Mesendoderm (in vitro differentiated cells): ENCODE measurements at regions not wholly inside any gene's neighbourhood (a gene's known extent, or its start where the extent isn't known, plus 50 kb on each side); places are given as distances from the start of the nearest gene placed in this dataset.
"Not testable (repeated sequence)": the region's sequence is repeated elsewhere in the genome, so short reads cannot be mapped to it uniquely, and the experiment has no call there.

Experiments used
- DNase-seq: peaks from one replicate; pipeline ENCODE4 v3.0.0; 2013
- H2AK5ac ChIP-seq: 2 replicates; pipeline ENCODE4 v1.6.1; 2013; ENCODE audit warnings: low read length, inconsistent platforms
- H2BK120ac ChIP-seq: 2 replicates; pipeline ENCODE4 v1.6.1; 2013; ENCODE audit warnings: low read depth, mild to moderate bottlenecking, low read length, moderate library complexity, mixed read lengths
- H2BK15ac ChIP-seq: replicated peaks from 2 replicates; pipeline ENCODE4 v1.6.1; 2013; ENCODE audit warnings: low read depth, mild to moderate bottlenecking, moderate library complexity
- H2BK5ac ChIP-seq: 2 replicates; pipeline ENCODE4 v1.6.1; 2013; ENCODE audit warnings: low read length, inconsistent platforms
- H3K18ac ChIP-seq: 2 replicates; pipeline ENCODE4 v1.6.1; 2013; ENCODE audit warnings: mild to moderate bottlenecking, low read length, mixed read lengths
- H3K23ac ChIP-seq: one replicate; pipeline ENCODE4 v1.6.1; 2013; ENCODE audit warnings: low read length
- H3K27ac ChIP-seq: 2 replicates; pipeline ENCODE4 v1.5.1; 2013; ENCODE audit warnings: low read depth, mild to moderate bottlenecking, inconsistent platforms, low read length, moderate library complexity
- H3K27me3 ChIP-seq: 2 replicates; pipeline ENCODE4 v1.6.1; 2013; ENCODE audit warnings: low read length, control low read depth, mild to moderate bottlenecking, inconsistent platforms; ENCODE audit not compliant: insufficient read depth, poor library complexity
- H3K36me3 ChIP-seq: 2 replicates; pipeline ENCODE4 v1.6.1; 2013; ENCODE audit warnings: low read length, inconsistent platforms; ENCODE audit not compliant: control insufficient read depth, insufficient read depth
- H3K4ac ChIP-seq: one replicate; pipeline ENCODE4 v1.6.1; 2013; ENCODE audit warnings: low read depth, mild to moderate bottlenecking, low read length, moderate library complexity
- H3K4me1 ChIP-seq: 2 replicates; pipeline ENCODE4 v1.6.1; 2013; ENCODE audit warnings: low read depth, low read length, inconsistent platforms; ENCODE audit not compliant: control insufficient read depth
- H3K4me2 ChIP-seq: 2 replicates; pipeline ENCODE4 v1.6.1; 2013; ENCODE audit warnings: low read length
- H3K4me3 ChIP-seq: 2 replicates; pipeline ENCODE4 v1.5.1; 2013; ENCODE audit warnings: mild to moderate bottlenecking, low read length
- H3K56ac ChIP-seq: one replicate; pipeline ENCODE4 v1.6.1; 2013; ENCODE audit warnings: low read length
- H3K79me1 ChIP-seq: 2 replicates; pipeline ENCODE4 v1.6.1; 2013; ENCODE audit warnings: low read length, inconsistent platforms
- H3K79me2 ChIP-seq: 2 replicates; pipeline ENCODE4 v1.6.1; 2013; ENCODE audit warnings: mild to moderate bottlenecking, low read length; ENCODE audit not compliant: control insufficient read depth, insufficient read depth
- H3K9ac ChIP-seq: 2 replicates; pipeline ENCODE4 v1.6.1; 2013; ENCODE audit warnings: low read length, inconsistent platforms
- H4K5ac ChIP-seq: one replicate; pipeline ENCODE4 v1.6.1; 2013; ENCODE audit warnings: low read length
- H4K8ac ChIP-seq: one replicate; pipeline ENCODE4 v1.6.1; 2013; ENCODE audit warnings: low read depth, mild to moderate bottlenecking, control low read depth, low read length, moderate library complexity
- WGBS: extraction: QIAGEN DNeasy Blood & Tissue Kit; methylation state at CpG from one replicate; pipeline ENCODE4 v1.1.7; 2013; ENCODE audit warnings: low lambda C conversion rate, missing lambda C conversion rate; ENCODE audit not compliant: insufficient coverage; ENCODE audit errors: extremely low coverage; 5-methylcytosine and 5-hydroxymethylcytosine counted together

DNA sequence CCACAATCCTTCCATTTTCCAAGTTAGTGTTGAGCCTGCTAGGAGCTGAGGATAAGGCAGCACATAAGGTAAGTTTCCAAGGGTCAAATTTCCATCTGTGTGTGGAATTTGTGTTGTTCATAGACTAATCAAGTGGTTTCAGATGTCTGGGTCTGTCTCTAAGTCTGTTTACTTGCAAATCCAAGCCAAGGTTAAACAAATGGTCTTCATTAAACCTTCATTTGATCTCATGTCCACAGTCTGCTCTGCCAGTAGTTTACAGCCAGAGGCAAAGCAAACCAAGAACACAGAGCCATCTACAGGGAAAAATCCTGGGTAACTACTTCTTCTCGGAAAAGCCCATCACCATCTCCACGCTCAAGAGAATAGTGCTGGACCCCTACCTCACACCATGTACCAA is 5450.2 kb upstream of the TPTE start:
- not testable (repeated sequence) for H3K79me1 ChIP-seq, H4K8ac ChIP-seq, H3K4me2 ChIP-seq, H3K36me3 ChIP-seq, H3K4me1 ChIP-seq, H3K9ac ChIP-seq, H3K4ac ChIP-seq, H2BK5ac ChIP-seq, H3K4me3 ChIP-seq, H3K18ac ChIP-seq, H3K27me3 ChIP-seq, H3K27ac ChIP-seq, H3K79me2 ChIP-seq, H3K23ac ChIP-seq, H2BK120ac ChIP-seq, H4K5ac ChIP-seq, DNase-seq, H2BK15ac ChIP-seq, H2AK5ac ChIP-seq, H3K56ac ChIP-seq
- no CpG with 5 or more reads among the region's 2 CpGs for WGBS

DNA sequence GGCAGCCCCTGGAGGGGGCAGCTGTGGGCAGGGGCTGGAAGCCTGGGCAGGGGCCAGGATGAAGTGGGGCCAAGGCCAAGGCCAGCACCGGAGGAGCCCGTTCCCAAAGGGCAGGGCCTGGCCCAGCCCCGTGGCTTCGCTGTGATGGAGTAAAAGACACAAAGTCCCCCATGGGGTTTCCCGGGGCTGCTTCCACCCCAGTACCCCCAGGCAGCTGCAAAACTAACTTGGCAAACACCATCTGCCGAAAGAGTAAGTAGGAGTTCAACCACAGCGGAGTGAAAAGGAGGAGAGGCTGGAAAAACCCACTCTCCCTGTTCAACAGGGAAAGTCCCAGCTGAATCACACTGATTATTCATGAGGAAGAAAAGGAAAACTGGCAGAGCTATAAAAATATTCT is 5444.5 kb upstream of the TPTE start:
- not testable (repeated sequence) for H3K56ac ChIP-seq, H2AK5ac ChIP-seq, H3K9ac ChIP-seq, H3K79me1 ChIP-seq, H3K4ac ChIP-seq, H3K18ac ChIP-seq, H2BK15ac ChIP-seq, H4K8ac ChIP-seq, H3K23ac ChIP-seq, H2BK120ac ChIP-seq, H3K27ac ChIP-seq, H3K36me3 ChIP-seq, H4K5ac ChIP-seq, H3K4me1 ChIP-seq, H3K27me3 ChIP-seq, H3K4me2 ChIP-seq, H2BK5ac ChIP-seq, H3K79me2 ChIP-seq, DNase-seq, H3K4me3 ChIP-seq
- WGBS, result no CpG with 5 or more reads among the region's 7 CpGs

DNA sequence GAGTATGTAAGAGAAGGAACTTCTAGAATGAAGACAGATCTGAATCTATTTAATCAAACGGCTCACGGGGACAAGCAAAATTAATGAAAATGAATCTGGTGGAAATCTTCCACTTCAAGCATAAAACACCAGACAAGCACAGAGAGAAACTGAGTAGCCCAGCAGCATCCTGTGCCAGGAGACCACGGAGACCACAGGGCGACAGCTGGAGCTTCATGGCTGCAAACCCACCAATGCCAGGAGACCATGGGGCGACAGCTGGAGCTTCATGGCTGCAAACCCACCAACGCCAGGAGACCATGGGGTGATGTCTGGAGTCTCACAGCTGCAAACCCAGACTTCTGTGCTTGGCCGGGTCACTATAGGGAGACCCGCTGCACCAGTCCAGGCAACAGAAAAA is 5442.0 kb upstream of the TPTE start:
- no CpG with 5 or more reads among the region's 8 CpGs for whole genome bisulfite sequencing

GRCh38 chr21:5080015-5080414 is 5441.4 kb upstream of the TPTE start:
- not testable (repeated sequence) for H2BK15ac ChIP-seq, H3K4me1 ChIP-seq, H2BK120ac ChIP-seq, H4K8ac ChIP-seq, H4K5ac ChIP-seq, DNase-seq, H3K79me2 ChIP-seq, H3K4ac ChIP-seq, H3K79me1 ChIP-seq, H3K18ac ChIP-seq, H3K23ac ChIP-seq, H3K4me3 ChIP-seq, H3K27ac ChIP-seq, H3K9ac ChIP-seq, H2BK5ac ChIP-seq, H3K56ac ChIP-seq, H3K4me2 ChIP-seq, H3K27me3 ChIP-seq, H3K36me3 ChIP-seq, H2AK5ac ChIP-seq
- WGBS, result no CpG with 5 or more reads among the region's 5 CpGs

More for the DNA sequence above, 5442.0 kb upstream of the TPTE start:
- not testable (repeated sequence) for H2BK5ac ChIP-seq, H3K4me2 ChIP-seq, H3K56ac ChIP-seq, H3K36me3 ChIP-seq, H3K23ac ChIP-seq, H3K79me1 ChIP-seq, H2BK15ac ChIP-seq, H3K4ac ChIP-seq, DNase-seq, H3K9ac ChIP-seq, H3K4me1 ChIP-seq, H3K79me2 ChIP-seq, H3K27ac ChIP-seq, H3K18ac ChIP-seq, H2AK5ac ChIP-seq, H4K8ac ChIP-seq, H4K5ac ChIP-seq, H3K4me3 ChIP-seq, H2BK120ac ChIP-seq, H3K27me3 ChIP-seq

DNA sequence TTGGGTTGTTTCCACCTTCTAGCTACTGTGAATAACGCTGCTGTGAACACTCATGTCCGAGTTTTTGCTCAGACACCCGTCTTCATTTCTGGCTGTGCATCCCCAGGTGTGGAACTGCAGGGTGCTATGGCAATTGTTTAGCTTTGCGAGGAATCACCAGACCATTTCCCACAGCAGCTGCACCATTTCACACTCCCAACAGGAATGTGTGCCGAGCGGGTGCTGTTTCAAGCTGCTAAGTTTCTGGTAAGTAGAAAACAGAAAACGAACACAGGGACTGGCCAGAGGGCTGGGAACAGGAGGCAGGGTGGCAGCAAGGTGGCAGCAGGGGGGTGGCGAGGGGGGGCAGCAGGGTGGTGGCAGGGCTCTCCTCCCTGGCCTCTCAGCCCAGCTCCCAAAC is 5437.1 kb upstream of the TPTE start:
- H3K18ac ChIP-seq, result not testable (repeated sequence)
- no CpG with 5 or more reads among the region's 8 CpGs for WGBS

GRCh38 chr21:5085456-5085855 is 5435.9 kb upstream of the TPTE start:
- H3K56ac ChIP-seq, H3K9ac ChIP-seq, H3K4me3 ChIP-seq, H2BK120ac ChIP-seq, H4K5ac ChIP-seq, H4K8ac ChIP-seq, H2AK5ac ChIP-seq, H2BK15ac ChIP-seq, H3K18ac ChIP-seq, H3K79me1 ChIP-seq, H2BK5ac ChIP-seq, H3K4me1 ChIP-seq, H3K23ac ChIP-seq, DNase-seq, H3K4ac ChIP-seq, H3K36me3 ChIP-seq, H3K79me2 ChIP-seq, H3K27ac ChIP-seq, H3K4me2 ChIP-seq, H3K27me3 ChIP-seq: not testable (repeated sequence)
- no CpG with 5 or more reads among the region's 13 CpGs for WGBS

More for the DNA sequence above, 5437.1 kb upstream of the TPTE start:
- not testable (repeated sequence) for H3K23ac ChIP-seq, H2BK120ac ChIP-seq, H3K9ac ChIP-seq, H3K4me2 ChIP-seq, H3K79me2 ChIP-seq, DNase-seq, H3K4me1 ChIP-seq, H2BK15ac ChIP-seq, H3K79me1 ChIP-seq, H4K5ac ChIP-seq, H3K4me3 ChIP-seq, H2AK5ac ChIP-seq, H4K8ac ChIP-seq, H3K56ac ChIP-seq, H2BK5ac ChIP-seq, H3K27ac ChIP-seq, H3K27me3 ChIP-seq, H3K36me3 ChIP-seq, H3K4ac ChIP-seq
